GM18511 (cell line): ENCODE measurements at regions not wholly inside any gene's neighbourhood (a gene's known extent, or its start where the extent isn't known, plus 50 kb on each side); places are given as distances from the start of the nearest gene placed in this dataset.

ENCODE experiments used
- ATAC-seq: cut with Tn5 transposase; IDR thresholded peaks from one replicate; pipeline ENCODE4 v1.9.1; 2021; ENCODE audit warnings: mild to moderate bottlenecking, moderate library complexity; ENCODE audit not compliant: unreplicated experiment

- no peak for ATAC-seq
Measured at GRCh38 chr20:6501061-6501460, 266.4 kb upstream of the BMP2 start.

- no peak for ATAC-seq
Measured at GRCh38 chr20:6499566-6499965, 267.9 kb upstream of the BMP2 start.

- no peak for ATAC-seq
Measured at GRCh38 chr20:6496874-6497273, 270.6 kb upstream of the BMP2 start.

GRCh38 chr20:6495907-6496306 lies 271.6 kb upstream of the BMP2 start:
- ATAC-seq: no peak

- ATAC-seq: no peak
Measured at GRCh38 chr20:6492271-6493055, 275.0 kb upstream of the BMP2 start.

- no peak for ATAC-seq
Measured at GRCh38 chr20:6490849-6491248, 276.6 kb upstream of the BMP2 start.

- ATAC-seq: no peak
Measured at GRCh38 chr20:6489361-6490171, 277.9 kb upstream of the BMP2 start.

GRCh38 chr20:6485351-6485750 lies 282.1 kb upstream of the BMP2 start:
- ATAC-seq: no peak

- ATAC-seq: no peak
Measured at GRCh38 chr20:6483727-6484126, 283.8 kb upstream of the BMP2 start.

GRCh38 chr20:6482486-6482885 lies 285.0 kb upstream of the BMP2 start:
- no peak for ATAC-seq

- ATAC-seq: no peak
Measured at GRCh38 chr20:6480328-6481200, 286.9 kb upstream of the BMP2 start.

- no peak for ATAC-seq
Measured at GRCh38 chr20:6473197-6473596, 294.3 kb upstream of the BMP2 start.

GRCh38 chr20:6471871-6472270 lies 295.6 kb upstream of the BMP2 start:
- no peak for ATAC-seq

- ATAC-seq: no peak
Measured at GRCh38 chr20:6471110-6471647, 296.3 kb upstream of the BMP2 start.

- ATAC-seq: no peak
Measured at GRCh38 chr20:6469695-6470094, 297.8 kb upstream of the BMP2 start.

- ATAC-seq: no peak
Measured at GRCh38 chr20:6468423-6469116, 298.9 kb upstream of the BMP2 start.

- ATAC-seq: no peak
Measured at GRCh38 chr20:6467562-6467961, 299.9 kb upstream of the BMP2 start.

- ATAC-seq: no peak
Measured at GRCh38 chr20:6466075-6466810, 301.2 kb upstream of the BMP2 start.

- ATAC-seq: no peak
Measured at GRCh38 chr20:6450841-6451240, 316.6 kb upstream of the BMP2 start.

- ATAC-seq: no peak
Measured at GRCh38 chr20:6440443-6440799, 317.6 kb upstream of the FERMT1 start.
